ENCODE measurements at regions not wholly inside any gene's neighbourhood (a gene's known extent, or its start where the extent isn't known, plus 50 kb on each side); places are given as distances from the start of the nearest gene placed in this dataset.
"Not testable (repeated sequence)": the region's sequence is repeated elsewhere in the genome, so short reads cannot be mapped to it uniquely, and the experiment has no call there.

DNA sequence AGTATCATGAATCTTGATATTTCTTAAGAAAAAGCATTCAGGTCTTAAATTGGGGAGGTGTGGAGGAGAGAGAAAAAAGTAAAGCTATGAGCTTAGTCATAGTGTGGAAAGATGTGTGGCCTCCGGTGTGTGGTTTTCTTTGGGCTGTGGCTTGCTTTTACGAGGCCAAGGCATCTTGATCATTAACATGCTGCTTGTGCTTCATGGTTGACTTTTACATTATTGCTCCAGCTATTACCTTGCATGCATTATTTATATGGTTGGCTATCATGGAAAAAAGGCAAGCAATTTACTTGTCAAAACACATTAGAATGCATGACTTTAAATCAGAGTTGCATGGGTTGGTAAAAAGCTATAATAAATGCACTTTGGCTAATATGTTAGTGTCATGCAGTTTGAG lies 300.7 kb upstream of the ADARB2 start:
- H3K27me3 ChIP-seq = no peaks in the 10 kb centered on the region
- intact Hi-C loops (cut with DNase I) = no loop called here
- no peak for ATAC-seq
- H3K9me3 ChIP-seq = peaks cover 0 to 9% (median 0%) of the 10 kb centered on the region in 11 donors
- WGBS, 2 donors = 73 to 80% methylated on average over 2 of the region's 2 CpGs
- H3K4me1 ChIP-seq = no peaks in the 10 kb centered on the region
- H3K27ac ChIP-seq = no peak overlapping the region
- no peaks in the 10 kb centered on the region for H3K36me3 ChIP-seq
- no peak overlapping the region for H3K4me3 ChIP-seq
- TF ChIP-seq, protein P1, sequence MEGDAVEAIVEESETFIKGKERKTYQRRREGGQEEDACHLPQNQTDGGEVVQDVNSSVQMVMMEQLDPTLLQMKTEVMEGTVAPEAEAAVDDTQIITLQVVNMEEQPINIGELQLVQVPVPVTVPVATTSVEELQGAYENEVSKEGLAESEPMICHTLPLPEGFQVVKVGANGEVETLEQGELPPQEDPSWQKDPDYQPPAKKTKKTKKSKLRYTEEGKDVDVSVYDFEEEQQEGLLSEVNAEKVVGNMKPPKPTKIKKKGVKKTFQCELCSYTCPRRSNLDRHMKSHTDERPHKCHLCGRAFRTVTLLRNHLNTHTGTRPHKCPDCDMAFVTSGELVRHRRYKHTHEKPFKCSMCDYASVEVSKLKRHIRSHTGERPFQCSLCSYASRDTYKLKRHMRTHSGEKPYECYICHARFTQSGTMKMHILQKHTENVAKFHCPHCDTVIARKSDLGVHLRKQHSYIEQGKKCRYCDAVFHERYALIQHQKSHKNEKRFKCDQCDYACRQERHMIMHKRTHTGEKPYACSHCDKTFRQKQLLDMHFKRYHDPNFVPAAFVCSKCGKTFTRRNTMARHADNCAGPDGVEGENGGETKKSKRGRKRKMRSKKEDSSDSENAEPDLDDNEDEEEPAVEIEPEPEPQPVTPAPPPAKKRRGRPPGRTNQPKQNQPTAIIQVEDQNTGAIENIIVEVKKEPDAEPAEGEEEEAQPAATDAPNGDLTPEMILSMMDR (IDR thresholded peaks at IDR 0.05) = no peak
- no peak for DNase-seq

DNA sequence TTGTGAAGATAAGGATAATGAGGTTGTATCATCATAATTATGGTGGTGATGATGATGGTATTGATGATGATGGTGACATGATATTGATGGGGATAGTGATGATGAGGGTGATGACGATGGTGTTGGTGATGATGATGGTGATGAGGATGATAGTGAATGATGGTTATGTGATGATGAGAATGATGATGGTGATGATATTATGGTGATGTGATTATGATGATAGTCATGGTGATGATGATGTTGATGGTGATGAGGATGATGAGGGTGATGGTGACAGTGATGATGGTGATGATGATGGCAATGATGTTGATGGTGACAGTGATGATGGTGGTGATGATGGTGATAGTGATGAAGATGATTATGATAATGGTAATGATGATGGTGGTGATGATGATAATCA lies 299.9 kb upstream of the ADARB2 start:
- TF ChIP-seq, protein P1 (IDR thresholded peaks at IDR 0.05) = no peak
- H3K27me3 ChIP-seq = no peaks in the 10 kb centered on the region
- no peak for ATAC-seq
- intact Hi-C loops (cut with DNase I) = no loop called here
- H3K27ac ChIP-seq = no peak overlapping the region
- 90 to 95% methylated on average over 1 of the region's 1 CpG for WGBS, 2 donors
- no peaks in the 10 kb centered on the region for H3K4me1 ChIP-seq
- H3K4me3 ChIP-seq = no peak overlapping the region
- peaks cover 0 to 9% (median 0%) of the 10 kb centered on the region in 11 donors for H3K9me3 ChIP-seq
- H3K36me3 ChIP-seq = no peaks in the 10 kb centered on the region
- DNase-seq = no peak

DNA sequence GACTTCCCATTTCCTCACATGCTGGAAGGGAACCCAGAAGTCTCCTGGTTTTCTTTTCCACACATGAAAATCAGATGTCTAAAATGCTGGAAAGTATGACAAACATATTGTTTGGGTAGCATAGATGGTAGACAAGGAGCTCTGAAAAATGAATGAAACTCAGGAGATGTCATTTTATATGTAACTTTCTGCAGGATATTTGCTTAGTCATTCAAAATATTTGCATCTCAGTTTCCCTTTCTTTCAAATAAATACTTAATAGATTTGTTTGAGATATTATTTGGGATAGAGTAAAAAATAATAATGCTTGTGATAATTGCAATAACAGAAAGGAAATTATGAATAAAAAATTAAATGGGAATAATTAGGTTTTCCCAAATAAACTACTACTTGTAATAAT lies 298.9 kb upstream of the ADARB2 start:
- TF ChIP-seq, protein P1 (IDR thresholded peaks at IDR 0.05) = no peak

DNA sequence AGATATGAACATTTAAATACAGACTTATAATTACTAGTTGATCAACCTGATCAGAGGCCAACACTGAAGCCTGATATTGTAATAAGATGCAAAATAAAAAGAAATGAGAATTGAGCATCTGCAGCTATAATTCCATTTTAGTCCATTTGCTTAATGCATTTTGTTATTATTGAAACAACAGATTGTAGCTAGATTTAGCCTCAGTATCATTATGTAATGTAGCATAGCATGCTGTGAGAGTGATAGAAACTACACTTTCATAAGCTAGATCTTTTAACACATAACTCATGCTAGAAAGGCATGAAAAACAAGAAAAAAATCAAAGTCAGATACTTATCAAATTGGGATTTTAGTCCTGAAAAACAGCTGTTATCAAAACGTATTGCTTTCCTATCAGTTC lies 292.7 kb upstream of the ADARB2 start:
- Histone ChIP-seq H3K27me3 (no peaks in the 10 kb centered on the region), H3K9me3 (peaks cover 0 to 7% (median 0%) of the 10 kb centered on the region in 11 donors), H3K27ac (no peak overlapping the region), H3K4me3 (no peak overlapping the region), H3K4me1 (no peaks in the 10 kb centered on the region), H3K36me3 (no peaks in the 10 kb centered on the region)
- WGBS, 2 donors = 29 to 33% methylated on average over 1 of the region's 1 CpG
- intact Hi-C loops (cut with DNase I) = no loop called here
- TF ChIP-seq, protein P1 (IDR thresholded peaks at IDR 0.05) = no peak
- ATAC-seq (no peak), DNase-seq (no peak)

More for the DNA sequence above, 298.9 kb upstream of the ADARB2 start:
- Histone ChIP-seq H3K36me3 (no peaks in the 10 kb centered on the region), H3K27me3 (no peaks in the 10 kb centered on the region), H3K9me3 (peaks cover 0 to 9% (median 0%) of the 10 kb centered on the region in 11 donors), H3K27ac (no peak overlapping the region), H3K4me3 (no peak overlapping the region), H3K4me1 (no peaks in the 10 kb centered on the region)
- DNase-seq (no peak), ATAC-seq (no peak)
- intact Hi-C loops (cut with DNase I) = no loop called here

DNA sequence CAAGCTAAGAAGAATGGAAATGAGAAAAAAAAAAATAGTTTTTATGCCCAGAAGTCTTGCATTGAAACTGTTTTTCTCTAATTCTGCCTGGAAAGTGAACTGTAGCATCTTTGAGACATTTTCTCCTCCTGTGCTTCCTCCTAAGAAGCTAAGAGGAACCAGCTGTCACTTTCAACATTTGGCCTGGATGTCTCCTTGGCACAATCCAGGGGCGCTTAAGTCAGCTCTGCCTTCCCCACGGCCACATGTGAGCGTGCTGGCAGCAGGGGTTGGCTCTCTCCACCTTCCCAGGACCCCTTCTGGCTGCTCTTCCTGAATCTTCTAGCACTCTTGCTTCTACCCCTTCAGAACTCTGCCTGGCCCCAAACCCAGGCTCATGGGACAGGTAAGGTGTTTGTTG lies 289.6 kb upstream of the ADARB2 start:
- Histone ChIP-seq H3K27ac (no peak overlapping the region), H3K4me3 (no peak overlapping the region), H3K36me3 (no peaks in the 10 kb centered on the region), H3K4me1 (no peaks in the 10 kb centered on the region), H3K27me3 (no peaks in the 10 kb centered on the region), H3K9me3 (peaks cover 0 to 3% (median 0%) of the 10 kb centered on the region in 11 donors)
- TF ChIP-seq, protein P1 (IDR thresholded peaks at IDR 0.05) = no peak
- no peak for ATAC-seq
- WGBS, 2 donors = 58 to 63% methylated on average over 3 of the region's 3 CpGs
- intact Hi-C loops (cut with DNase I) = no loop called here
- DNase-seq = no peak

DNA sequence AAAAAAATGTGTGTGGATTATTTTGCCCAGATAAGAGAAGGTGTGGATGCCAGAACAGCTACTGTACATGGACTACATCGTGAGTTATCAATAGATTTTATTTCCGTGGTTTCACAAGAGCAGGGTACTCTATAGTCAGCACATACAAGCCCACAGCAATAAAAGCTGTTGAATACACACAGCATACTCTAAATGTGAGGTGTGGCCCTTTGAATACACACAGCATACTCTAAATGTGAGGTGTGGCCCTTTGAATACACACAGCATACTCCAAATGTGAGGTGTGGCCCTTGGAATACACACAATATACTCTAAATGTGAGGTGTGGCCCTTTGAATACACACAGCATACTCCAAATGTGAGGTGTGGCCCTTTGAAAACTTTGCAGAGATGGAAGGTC lies 287.4 kb upstream of the ADARB2 start:
- H3K4me3 ChIP-seq; DNase-seq; ATAC-seq; H3K27ac ChIP-seq; H3K27me3 ChIP-seq; H3K9me3 ChIP-seq; intact Hi-C loops (cut with DNase I); H3K4me1 ChIP-seq; H3K36me3 ChIP-seq: not testable (repeated sequence)
- WGBS, 2 donors = 31 to 63% methylated on average over 2 of the region's 2 CpGs
